SK-N-SH treated with all-trans-retinoic acid at 6 μM for 48 hours (cell line): ENCODE measurements at regions not wholly inside any gene's neighbourhood (a gene's known extent, or its start where the extent isn't known, plus 50 kb on each side); places are given as distances from the start of the nearest gene placed in this dataset.
A peak's percentile ranks its signal among the peaks of the same experiment; 100 is the strongest.

ENCODE experiments used
- ATAC-seq: fragments of 200-7000 bp; cut with Tn5 transposase; 3 replicates; pipeline ENCODE4 v1.9.1; 2020; ENCODE audit warnings: mild to moderate bottlenecking, moderate library complexity
- ARNTL ChIP-seq: fragments of 450-650 bp; formaldehyde crosslinking; IDR thresholded peaks from 2 replicates; pipeline ENCODE4 v1.5.0; 2020; ENCODE audit warnings: low read depth, mild to moderate bottlenecking, moderate library complexity, borderline replicate concordance
- BACH2 ChIP-seq: fragments of 250-450 bp; sonication (Bioruptor Pico); IDR thresholded peaks from 2 replicates; pipeline ENCODE4 v1.9.0; 2021; ENCODE audit warnings: mild to moderate bottlenecking, borderline replicate concordance
- CSDC2 ChIP-seq: fragments of 250-450 bp; sonication (Bioruptor Pico); IDR thresholded peaks from 2 replicates; pipeline ENCODE4 v1.5.0; 2020; ENCODE audit warnings: mild to moderate bottlenecking, moderate library complexity
- ESRRG ChIP-seq: fragments of 250-450 bp; sonication (Bioruptor Pico); IDR thresholded peaks from 2 replicates; pipeline ENCODE4 v1.6.1; 2021; ENCODE audit warnings: mild to moderate bottlenecking
- GLIS3 ChIP-seq: fragments of 250-450 bp; sonication (Bioruptor Pico); IDR thresholded peaks from 2 replicates; pipeline ENCODE4 v1.5.0; 2020; ENCODE audit warnings: mild to moderate bottlenecking, moderate library complexity
- ISL1 ChIP-seq: fragments of 250-450 bp; sonication (Bioruptor Pico); IDR thresholded peaks from 2 replicates; pipeline ENCODE4 v2.1.2; 2022; ENCODE audit warnings: mild to moderate bottlenecking, moderate library complexity
- OSR1 ChIP-seq: fragments of 250-450 bp; sonication (Bioruptor Pico); IDR thresholded peaks from 2 replicates; pipeline ENCODE4 v1.8.0; 2022; ENCODE audit warnings: moderate library complexity, mild to moderate bottlenecking, inconsistent platforms
- PPARA ChIP-seq: fragments of 250-450 bp; sonication (Bioruptor Pico); IDR thresholded peaks from 2 replicates; pipeline ENCODE4 v1.5.0; 2020; ENCODE audit warnings: mild to moderate bottlenecking, borderline replicate concordance
- RARB ChIP-seq: fragments of 250-450 bp; sonication (Bioruptor Pico); IDR thresholded peaks from 2 replicates; pipeline ENCODE4 v1.8.0; 2021; ENCODE audit warnings: mild to moderate bottlenecking, moderate library complexity
- SNAI2 ChIP-seq: fragments of 250-450 bp; sonication (Bioruptor Pico); IDR thresholded peaks from 2 replicates; pipeline ENCODE4 v1.5.0; 2020; ENCODE audit warnings: mild to moderate bottlenecking, moderate library complexity
- TCF4 ChIP-seq: fragments of 250-450 bp; sonication (Bioruptor Pico); IDR thresholded peaks from 2 replicates; pipeline ENCODE4 v1.8.0; 2021; ENCODE audit warnings: mild to moderate bottlenecking, moderate library complexity, borderline replicate concordance
- TOX ChIP-seq: fragments of 250-450 bp; sonication (Bioruptor Pico); IDR thresholded peaks from 2 replicates; pipeline ENCODE4 v1.8.0; 2021; ENCODE audit warnings: mild to moderate bottlenecking, moderate library complexity, borderline replicate concordance
- ZC3H10 ChIP-seq: fragments of 250-450 bp; sonication (Bioruptor Pico); IDR thresholded peaks from 2 replicates; pipeline ENCODE4 v1.5.1; 2021; ENCODE audit warnings: mild to moderate bottlenecking, moderate library complexity
- ZFP3 ChIP-seq: fragments of 250-450 bp; sonication (Bioruptor Pico); IDR thresholded peaks from 2 replicates; pipeline ENCODE4 v1.5.0; 2020; ENCODE audit warnings: mild to moderate bottlenecking, moderate library complexity
- ZFP30 ChIP-seq: fragments of 450-650 bp; formaldehyde crosslinking; IDR thresholded peaks from 2 replicates; pipeline ENCODE4 v1.5.0; 2022; ENCODE audit warnings: mild to moderate bottlenecking, moderate library complexity
- ZNF565 ChIP-seq: fragments of 450-650 bp; formaldehyde crosslinking; conservative IDR thresholded peaks from 2 replicates; pipeline ENCODE4 v1.5.0; 2020; ENCODE audit warnings: low read depth, mild to moderate bottlenecking, moderate library complexity
- ZNF70 ChIP-seq: fragments of 450-650 bp; formaldehyde crosslinking; IDR thresholded peaks from 2 replicates; pipeline ENCODE4 v1.5.0; 2020; ENCODE audit warnings: mild to moderate bottlenecking, moderate library complexity
- TF ChIP-seq, protein P1 (sequence below): fragments of 250-450 bp; sonication (Bioruptor Pico); IDR thresholded peaks from 2 replicates; pipeline ENCODE4 v1.5.0; 2020; ENCODE audit warnings: mild to moderate bottlenecking, moderate library complexity
- TF ChIP-seq, protein P2 (sequence below): fragments of 250-450 bp; sonication (Bioruptor Pico); IDR thresholded peaks from 2 replicates; pipeline ENCODE4 v1.5.1; 2021; ENCODE audit warnings: mild to moderate bottlenecking, moderate library complexity
- TF ChIP-seq, protein P3 (sequence below): fragments of 250-450 bp; sonication (Bioruptor Pico); IDR thresholded peaks from 2 replicates; pipeline ENCODE4 v1.8.0; 2020; ENCODE audit warnings: mild to moderate bottlenecking, moderate library complexity, borderline replicate concordance
- TF ChIP-seq, protein P4 (sequence below): fragments of 250-450 bp; sonication (Bioruptor Pico); IDR thresholded peaks from 2 replicates; pipeline ENCODE4 v1.5.1; 2020; ENCODE audit warnings: low read depth, mild to moderate bottlenecking, moderate library complexity

DNA sequence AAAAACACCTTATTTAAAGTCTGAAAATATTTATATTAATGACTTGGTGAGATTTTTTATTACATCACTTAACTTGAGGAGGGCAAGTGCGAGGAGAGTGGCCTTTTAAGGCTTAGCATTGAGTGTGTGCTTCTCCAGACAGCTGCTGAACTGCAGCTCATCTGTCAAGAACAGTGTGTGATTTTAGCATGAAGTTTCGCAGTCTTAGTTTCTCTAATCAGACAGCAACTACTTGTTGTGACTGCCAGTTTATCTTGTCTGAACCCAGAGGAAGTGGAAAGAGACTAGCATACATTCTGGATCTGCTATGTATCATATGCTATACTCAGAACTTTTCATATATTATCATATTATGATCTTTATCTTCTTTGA, 291.7 kb upstream of the ROPN1 start (continued):
- TF ChIP-seq ZC3H10 (CRISPR knock-in tag), result no peak
- no peak for TF ChIP-seq GLIS3 (CRISPR knock-in tag)
- TF ChIP-seq ZNF565 (CRISPR knock-in tag), result no peak
- TF ChIP-seq ZFP3, result no peak
- TF ChIP-seq, protein P1, sequence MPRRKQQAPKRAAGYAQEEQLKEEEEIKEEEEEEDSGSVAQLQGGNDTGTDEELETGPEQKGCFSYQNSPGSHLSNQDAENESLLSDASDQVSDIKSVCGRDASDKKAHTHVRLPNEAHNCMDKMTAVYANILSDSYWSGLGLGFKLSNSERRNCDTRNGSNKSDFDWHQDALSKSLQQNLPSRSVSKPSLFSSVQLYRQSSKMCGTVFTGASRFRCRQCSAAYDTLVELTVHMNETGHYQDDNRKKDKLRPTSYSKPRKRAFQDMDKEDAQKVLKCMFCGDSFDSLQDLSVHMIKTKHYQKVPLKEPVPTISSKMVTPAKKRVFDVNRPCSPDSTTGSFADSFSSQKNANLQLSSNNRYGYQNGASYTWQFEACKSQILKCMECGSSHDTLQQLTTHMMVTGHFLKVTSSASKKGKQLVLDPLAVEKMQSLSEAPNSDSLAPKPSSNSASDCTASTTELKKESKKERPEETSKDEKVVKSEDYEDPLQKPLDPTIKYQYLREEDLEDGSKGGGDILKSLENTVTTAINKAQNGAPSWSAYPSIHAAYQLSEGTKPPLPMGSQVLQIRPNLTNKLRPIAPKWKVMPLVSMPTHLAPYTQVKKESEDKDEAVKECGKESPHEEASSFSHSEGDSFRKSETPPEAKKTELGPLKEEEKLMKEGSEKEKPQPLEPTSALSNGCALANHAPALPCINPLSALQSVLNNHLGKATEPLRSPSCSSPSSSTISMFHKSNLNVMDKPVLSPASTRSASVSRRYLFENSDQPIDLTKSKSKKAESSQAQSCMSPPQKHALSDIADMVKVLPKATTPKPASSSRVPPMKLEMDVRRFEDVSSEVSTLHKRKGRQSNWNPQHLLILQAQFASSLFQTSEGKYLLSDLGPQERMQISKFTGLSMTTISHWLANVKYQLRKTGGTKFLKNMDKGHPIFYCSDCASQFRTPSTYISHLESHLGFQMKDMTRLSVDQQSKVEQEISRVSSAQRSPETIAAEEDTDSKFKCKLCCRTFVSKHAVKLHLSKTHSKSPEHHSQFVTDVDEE (CRISPR knock-in tag), result peak; percentile 66
- no peak for TF ChIP-seq TOX (CRISPR knock-in tag)
- no peak for TF ChIP-seq BACH2 (CRISPR knock-in tag)
- TF ChIP-seq, protein P2, sequence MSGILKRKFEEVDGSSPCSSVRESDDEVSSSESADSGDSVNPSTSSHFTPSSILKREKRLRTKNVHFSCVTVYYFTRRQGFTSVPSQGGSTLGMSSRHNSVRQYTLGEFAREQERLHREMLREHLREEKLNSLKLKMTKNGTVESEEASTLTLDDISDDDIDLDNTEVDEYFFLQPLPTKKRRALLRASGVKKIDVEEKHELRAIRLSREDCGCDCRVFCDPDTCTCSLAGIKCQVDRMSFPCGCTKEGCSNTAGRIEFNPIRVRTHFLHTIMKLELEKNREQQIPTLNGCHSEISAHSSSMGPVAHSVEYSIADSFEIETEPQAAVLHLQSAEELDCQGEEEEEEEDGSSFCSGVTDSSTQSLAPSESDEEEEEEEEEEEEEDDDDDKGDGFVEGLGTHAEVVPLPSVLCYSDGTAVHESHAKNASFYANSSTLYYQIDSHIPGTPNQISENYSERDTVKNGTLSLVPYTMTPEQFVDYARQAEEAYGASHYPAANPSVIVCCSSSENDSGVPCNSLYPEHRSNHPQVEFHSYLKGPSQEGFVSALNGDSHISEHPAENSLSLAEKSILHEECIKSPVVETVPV (CRISPR knock-in tag), result no peak
- no peak for TF ChIP-seq CSDC2
- peak; percentile 58; the same call in 1 of the 2 replicates for TF ChIP-seq TCF4 (CRISPR knock-in tag)
- TF ChIP-seq SNAI2 (CRISPR knock-in tag), result 0 out of 2 replicates have a peak, but pooled peaks have one; percentile 34
- TF ChIP-seq, all 23 proteins: peak for 4

DNA sequence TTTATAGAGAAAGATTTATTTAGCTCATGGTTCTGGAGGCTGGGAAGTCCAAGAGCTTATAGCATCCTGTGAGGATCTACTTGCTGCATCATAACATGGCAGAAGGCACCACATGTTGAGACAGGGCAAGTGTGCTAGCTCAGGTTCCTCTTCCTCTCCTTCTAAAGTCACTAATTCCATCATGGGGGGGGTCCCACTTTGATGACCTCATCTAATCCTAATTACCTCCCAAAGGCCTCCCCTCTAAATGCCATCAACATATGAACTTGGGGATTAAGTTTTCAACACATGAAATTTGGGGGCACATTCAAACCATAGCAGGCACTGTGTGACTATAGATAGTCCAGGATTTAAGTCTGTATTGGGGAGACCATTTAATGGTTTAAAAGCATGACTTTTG, 297.1 kb upstream of the ROPN1 start:
- TF ChIP-seq, protein P2 (CRISPR knock-in tag), result no peak
- TF ChIP-seq ARNTL (CRISPR knock-in tag) (no peak), TCF4 (CRISPR knock-in tag) (no peak), OSR1 (CRISPR knock-in tag) (no peak), RARB (no peak), GLIS3 (CRISPR knock-in tag) (no peak), PPARA (no peak), ZFP30 (CRISPR knock-in tag) (no peak), CSDC2 (no peak), ESRRG (CRISPR knock-in tag) (no peak), ZNF70 (CRISPR knock-in tag) (no peak), ISL1 (CRISPR knock-in tag) (no peak), BACH2 (CRISPR knock-in tag) (no peak), ZC3H10 (CRISPR knock-in tag) (no peak)
- TF ChIP-seq, protein P3, sequence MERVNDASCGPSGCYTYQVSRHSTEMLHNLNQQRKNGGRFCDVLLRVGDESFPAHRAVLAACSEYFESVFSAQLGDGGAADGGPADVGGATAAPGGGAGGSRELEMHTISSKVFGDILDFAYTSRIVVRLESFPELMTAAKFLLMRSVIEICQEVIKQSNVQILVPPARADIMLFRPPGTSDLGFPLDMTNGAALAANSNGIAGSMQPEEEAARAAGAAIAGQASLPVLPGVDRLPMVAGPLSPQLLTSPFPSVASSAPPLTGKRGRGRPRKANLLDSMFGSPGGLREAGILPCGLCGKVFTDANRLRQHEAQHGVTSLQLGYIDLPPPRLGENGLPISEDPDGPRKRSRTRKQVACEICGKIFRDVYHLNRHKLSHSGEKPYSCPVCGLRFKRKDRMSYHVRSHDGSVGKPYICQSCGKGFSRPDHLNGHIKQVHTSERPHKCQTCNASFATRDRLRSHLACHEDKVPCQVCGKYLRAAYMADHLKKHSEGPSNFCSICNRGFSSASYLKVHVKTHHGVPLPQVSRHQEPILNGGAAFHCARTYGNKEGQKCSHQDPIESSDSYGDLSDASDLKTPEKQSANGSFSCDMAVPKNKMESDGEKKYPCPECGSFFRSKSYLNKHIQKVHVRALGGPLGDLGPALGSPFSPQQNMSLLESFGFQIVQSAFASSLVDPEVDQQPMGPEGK (CRISPR knock-in tag), result no peak
- TF ChIP-seq, protein P1 (CRISPR knock-in tag), result no peak
- TF ChIP-seq, protein P4, sequence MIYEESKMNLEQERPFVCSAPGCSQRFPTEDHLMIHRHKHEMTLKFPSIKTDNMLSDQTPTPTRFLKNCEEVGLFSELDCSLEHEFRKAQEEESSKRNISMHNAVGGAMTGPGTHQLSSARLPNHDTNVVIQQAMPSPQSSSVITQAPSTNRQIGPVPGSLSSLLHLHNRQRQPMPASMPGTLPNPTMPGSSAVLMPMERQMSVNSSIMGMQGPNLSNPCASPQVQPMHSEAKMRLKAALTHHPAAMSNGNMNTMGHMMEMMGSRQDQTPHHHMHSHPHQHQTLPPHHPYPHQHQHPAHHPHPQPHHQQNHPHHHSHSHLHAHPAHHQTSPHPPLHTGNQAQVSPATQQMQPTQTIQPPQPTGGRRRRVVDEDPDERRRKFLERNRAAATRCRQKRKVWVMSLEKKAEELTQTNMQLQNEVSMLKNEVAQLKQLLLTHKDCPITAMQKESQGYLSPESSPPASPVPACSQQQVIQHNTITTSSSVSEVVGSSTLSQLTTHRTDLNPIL (CRISPR knock-in tag), result no peak

More for the DNA sequence above, 297.1 kb upstream of the ROPN1 start:
- ATAC-seq, result no peak
